ENCODE measurements at regions not wholly inside any gene's neighbourhood (a gene's known extent, or its start where the extent isn't known, plus 50 kb on each side); places are given as distances from the start of the nearest gene placed in this dataset.
"Not testable (repeated sequence)": the region's sequence is repeated elsewhere in the genome, so short reads cannot be mapped to it uniquely, and the experiment has no call there.

DNA sequence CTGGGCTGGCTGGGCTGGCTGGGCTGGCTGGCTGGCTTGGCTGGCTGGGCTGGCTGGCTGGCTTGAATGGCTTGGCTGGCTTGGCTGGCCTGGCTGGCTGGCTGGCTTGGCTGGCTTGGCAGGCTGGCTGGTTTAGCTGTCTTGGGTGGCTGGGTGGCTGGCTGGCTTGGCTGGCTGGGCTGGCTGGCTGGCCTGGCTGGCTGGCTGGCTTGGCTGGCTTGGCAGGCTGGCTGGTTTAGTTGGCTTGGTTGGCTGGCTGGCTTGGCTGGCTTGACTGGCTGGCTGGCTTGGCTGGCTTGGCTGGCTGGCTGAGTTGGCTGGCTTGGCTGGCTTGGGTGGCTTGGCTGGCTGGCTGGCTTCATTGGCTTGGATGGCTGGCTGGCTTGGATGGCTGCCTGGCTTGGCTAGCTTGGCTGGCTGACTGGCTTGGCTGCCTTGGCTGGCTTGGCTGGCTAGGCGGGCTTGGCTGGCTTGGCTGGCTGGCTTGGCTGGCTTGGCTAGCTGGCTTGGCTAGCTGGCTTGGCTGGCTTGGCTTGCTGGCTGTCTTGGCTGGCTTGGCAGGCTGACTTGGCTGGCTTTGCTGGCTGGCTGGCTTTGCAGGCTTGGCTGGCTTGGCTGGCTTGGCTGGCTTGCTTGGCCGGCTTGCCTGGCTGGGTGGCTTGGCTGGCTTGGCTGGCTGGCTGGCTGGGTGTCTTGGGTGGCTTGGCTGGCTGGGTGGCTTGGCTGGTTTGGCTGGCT is 2807.2 kb downstream of the RPIA start:
- H4K5ac ChIP-seq (ENCODE audit: low read depth, low read length); H3K4me3 ChIP-seq (ENCODE audit: insufficient read depth, low read depth, low read length); H3K9ac ChIP-seq (ENCODE audit: low read depth, low read length); dilution Hi-C loops (cut with HindIII; ENCODE audit: low sequenced_read_pairs, unreplicated experiment); BruUV-seq (replicated peaks); H2AK5ac ChIP-seq (ENCODE audit: low read depth, low read length); H2AK9ac ChIP-seq (replicated peaks; ENCODE audit: low read depth, low read length, poor library complexity); H2BK20ac ChIP-seq (ENCODE audit: low read depth, low read length); H4K91ac ChIP-seq (ENCODE audit: insufficient read depth, low read depth, low read length); H3K4ac ChIP-seq (ENCODE audit: low read depth, low read length); H3K36me3 ChIP-seq (ENCODE audit: control insufficient read depth, insufficient read depth, low read length); H3K27me3 ChIP-seq (ENCODE audit: control insufficient read depth, insufficient read depth, low read length); POLR2A ChIA-PET (ENCODE audit: unreplicated experiment); H3K9me1 ChIP-seq (ENCODE audit: insufficient read depth, low read length); intact Hi-C loops (cut with micrococcal nuclease); H3K14ac ChIP-seq (replicated peaks; ENCODE audit: low read depth, low read length); H2BK120ac ChIP-seq (ENCODE audit: low read depth, low read length); H3K27ac ChIP-seq (ENCODE audit: insufficient read depth, low read length); H3K4me1 ChIP-seq (ENCODE audit: control insufficient read depth, insufficient read depth, low read length); H4K20me1 ChIP-seq (ENCODE audit: insufficient read depth, low read length); H2AFZ ChIP-seq (replicated peaks; ENCODE audit: low read length, poor library complexity); H3K18ac ChIP-seq (ENCODE audit: low read depth, low read length); H3K4me2 ChIP-seq (ENCODE audit: low read depth, low read length); H3K56ac ChIP-seq (ENCODE audit: extremely low read depth, insufficient read depth, low read length); H4K8ac ChIP-seq (ENCODE audit: low read depth in 2 of 2, low read length in 2 of 2); H3K9me3 ChIP-seq (ENCODE audit: control insufficient read depth, insufficient read depth, low read length); CTCF ChIA-PET; DNase-seq; ATAC-seq (ENCODE audit: low read depth); H3K23ac ChIP-seq (ENCODE audit: low read depth, low read length); H2BK5ac ChIP-seq (ENCODE audit: low read depth, low read length, poor library complexity, severe bottlenecking); H3K79me1 ChIP-seq (ENCODE audit: low read depth in 1 of 2, low read length in 2 of 2); H2BK15ac ChIP-seq (ENCODE audit: low read depth, low read length); in situ Hi-C loops (cut with MboI; ENCODE audit: low sequenced_read_pairs): not testable (repeated sequence)
- WGBS, 2 experiments (ENCODE audit: extremely low coverage in 2 of 2, insufficient read length in 1 of 2), result 64% methylated on average over 1 of the region's 2 CpGs; no CpG with 5 or more reads in 1 of the 2 experiments

DNA sequence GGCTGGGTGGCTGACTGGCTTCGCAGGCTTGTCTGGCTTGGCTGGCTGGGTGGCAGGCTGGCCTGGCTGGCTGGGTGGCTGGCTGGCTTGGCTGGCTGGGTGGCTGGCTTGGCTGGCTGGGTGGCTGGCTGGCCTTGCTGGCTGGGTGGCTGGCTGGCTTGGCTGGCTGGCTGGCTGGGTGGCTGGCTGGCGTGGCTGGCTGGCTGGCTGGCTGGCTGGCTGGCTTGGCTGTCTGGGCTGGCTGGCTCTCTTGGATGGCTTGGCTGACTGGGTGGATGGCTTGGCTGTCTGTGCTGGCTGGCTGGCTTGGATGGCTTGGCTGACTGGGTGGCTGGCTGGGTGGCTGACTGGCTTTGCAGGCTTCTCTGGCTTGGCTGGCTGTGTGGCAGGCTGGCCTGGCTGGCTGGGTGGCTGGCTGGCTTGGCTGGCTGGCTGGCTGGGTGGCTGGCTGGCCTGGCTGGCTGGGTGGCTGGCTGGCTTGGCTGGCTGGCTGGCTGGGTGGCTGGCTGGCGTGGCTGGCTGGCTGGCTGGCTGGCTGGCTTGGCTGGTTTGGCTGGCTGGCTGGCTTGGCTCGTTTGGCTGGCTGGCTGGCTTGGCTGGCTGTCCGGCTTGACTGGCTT is 2808.1 kb downstream of the RPIA start:
- WGBS, 2 experiments (ENCODE audit: extremely low coverage in 2 of 2, insufficient read length in 1 of 2), result 16% methylated on average over 3 of the region's 5 CpGs; no CpG with 5 or more reads in 1 of the 2 experiments
- H3K9ac ChIP-seq (ENCODE audit: low read depth, low read length); H3K56ac ChIP-seq (ENCODE audit: extremely low read depth, insufficient read depth, low read length); H3K4me3 ChIP-seq (ENCODE audit: insufficient read depth, low read depth, low read length); H3K18ac ChIP-seq (ENCODE audit: low read depth, low read length); H3K23ac ChIP-seq (ENCODE audit: low read depth, low read length); H3K27me3 ChIP-seq (ENCODE audit: control insufficient read depth, insufficient read depth, low read length); DNase-seq; H3K36me3 ChIP-seq (ENCODE audit: control insufficient read depth, insufficient read depth, low read length); H3K14ac ChIP-seq (replicated peaks; ENCODE audit: low read depth, low read length); CTCF ChIA-PET; BruUV-seq (replicated peaks); intact Hi-C loops (cut with micrococcal nuclease); H2AFZ ChIP-seq (replicated peaks; ENCODE audit: low read length, poor library complexity); dilution Hi-C loops (cut with HindIII; ENCODE audit: low sequenced_read_pairs, unreplicated experiment); H3K4me2 ChIP-seq (ENCODE audit: low read depth, low read length); H3K9me3 ChIP-seq (ENCODE audit: control insufficient read depth, insufficient read depth, low read length); H2BK5ac ChIP-seq (ENCODE audit: low read depth, low read length, poor library complexity, severe bottlenecking); H3K4ac ChIP-seq (ENCODE audit: low read depth, low read length); in situ Hi-C loops (cut with MboI; ENCODE audit: low sequenced_read_pairs); H2BK20ac ChIP-seq (ENCODE audit: low read depth, low read length); H2BK15ac ChIP-seq (ENCODE audit: low read depth, low read length); H4K5ac ChIP-seq (ENCODE audit: low read depth, low read length); H2AK5ac ChIP-seq (ENCODE audit: low read depth, low read length); H2BK120ac ChIP-seq (ENCODE audit: low read depth, low read length); H3K9me1 ChIP-seq (ENCODE audit: insufficient read depth, low read length); POLR2A ChIA-PET (ENCODE audit: unreplicated experiment); H3K4me1 ChIP-seq (ENCODE audit: control insufficient read depth, insufficient read depth, low read length); H4K20me1 ChIP-seq (ENCODE audit: insufficient read depth, low read length); H4K91ac ChIP-seq (ENCODE audit: insufficient read depth, low read depth, low read length); H3K79me1 ChIP-seq (ENCODE audit: low read depth in 1 of 2, low read length in 2 of 2); ATAC-seq (ENCODE audit: low read depth); H2AK9ac ChIP-seq (replicated peaks; ENCODE audit: low read depth, low read length, poor library complexity); H3K27ac ChIP-seq (ENCODE audit: insufficient read depth, low read length); H4K8ac ChIP-seq (ENCODE audit: low read depth in 2 of 2, low read length in 2 of 2): not testable (repeated sequence)

All from IMR-90 (cell line).